Immature natural killer cell (primary cell): ENCODE measurements at regions not wholly inside any gene's neighbourhood (a gene's known extent, or its start where the extent isn't known, plus 50 kb on each side); places are given as distances from the start of the nearest gene placed in this dataset.
"Not testable (repeated sequence)": the region's sequence is repeated elsewhere in the genome, so short reads cannot be mapped to it uniquely, and the experiment has no call there.

Source experiments
- DNase-seq, 3 donors: peaks; one replicate each; pipeline ENCODE4 v3.0.0; 2022; ENCODE audit warnings: mixed read lengths in 1 of 3
- H3K27ac Mint-ChIP-seq, 6 donors: one replicate each; pipeline ENCODE4 v1.8.0; 2020; ENCODE audit warnings: mixed read lengths in 6 of 6, mild to moderate bottlenecking in 5 of 6, inconsistent platforms in 4 of 6, moderate library complexity in 3 of 6
- H3K27me3 Mint-ChIP-seq, 3 donors: one replicate each; pipeline ENCODE4 v1.8.0; 2020 to 2021; ENCODE audit warnings: low read depth in 3 of 3, mild to moderate bottlenecking in 3 of 3, mixed read lengths in 3 of 3, moderate library complexity in 3 of 3, inconsistent platforms in 1 of 3
- H3K36me3 Mint-ChIP-seq, 3 donors: one replicate each; pipeline ENCODE4 v1.8.0; 2020; ENCODE audit warnings: mixed read lengths in 3 of 3, inconsistent platforms in 2 of 3, mild to moderate bottlenecking in 2 of 3
- H3K4me1 Mint-ChIP-seq, 2 donors: one replicate each; pipeline ENCODE4 v1.8.0; 2020; ENCODE audit warnings: inconsistent platforms in 2 of 2, mild to moderate bottlenecking in 2 of 2, mixed read lengths in 2 of 2, moderate library complexity in 1 of 2
- H3K4me3 Mint-ChIP-seq, 5 donors: one replicate each; pipeline ENCODE4 v1.8.0; 2020; ENCODE audit warnings: mild to moderate bottlenecking in 5 of 5, mixed read lengths in 5 of 5, inconsistent platforms in 3 of 5, moderate library complexity in 3 of 5
- H3K9me3 Mint-ChIP-seq, 6 donors: one replicate each; pipeline ENCODE4 v1.8.0; 2020; ENCODE audit warnings: mild to moderate bottlenecking in 6 of 6, mixed read lengths in 6 of 6, inconsistent platforms in 4 of 6, moderate library complexity in 3 of 6

DNA sequence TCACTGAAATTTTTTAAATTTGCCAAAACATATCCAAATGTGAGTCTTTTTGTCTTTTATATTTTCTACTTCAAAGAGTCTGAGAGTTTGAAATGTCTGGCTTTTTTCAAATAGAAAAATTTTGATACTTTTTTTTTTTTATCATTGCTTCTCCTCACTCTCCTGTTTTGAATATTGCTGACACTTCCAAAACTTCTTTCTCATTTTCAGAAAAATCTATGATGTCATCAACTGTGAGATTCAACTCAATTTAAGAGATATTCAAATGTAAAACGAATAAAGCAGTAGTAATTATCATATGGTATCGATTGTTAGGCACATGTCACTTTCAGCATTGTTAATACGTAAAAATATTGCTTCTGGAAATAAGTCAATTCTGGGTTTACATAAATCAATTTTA is 505.8 kb upstream of the STEAP1 start:
- Mint-ChIP-seq H3K9me3 (peaks cover 0 to 30% (median 3%) of the 10 kb centered on the region in 6 donors), H3K27me3 (peaks cover 0 to 1% (median 0%) of the 10 kb centered on the region in 3 donors), H3K36me3 (no peaks in the 10 kb centered on the region)

DNA sequence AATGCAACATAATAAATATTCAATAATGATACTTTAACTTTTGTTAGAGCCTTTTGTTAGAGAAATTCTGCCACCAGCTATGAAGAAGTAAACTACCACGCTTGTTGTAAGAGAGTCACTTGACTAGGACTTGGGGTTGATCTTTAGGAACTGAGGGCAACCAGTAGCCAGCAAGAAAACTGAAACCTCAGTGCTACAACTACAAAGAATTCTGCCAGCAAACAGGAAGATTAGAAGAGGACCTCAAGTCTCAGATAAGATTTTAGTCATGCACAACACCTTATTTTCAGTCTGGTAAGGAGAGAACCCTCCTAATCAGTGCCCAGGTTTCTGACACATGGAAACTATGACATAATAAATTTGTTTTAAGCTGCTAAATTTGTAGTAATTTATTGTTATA is 498.3 kb upstream of the STEAP1 start:
- peaks cover 0 to 32% (median 2%) of the 10 kb centered on the region in 6 donors for H3K9me3 Mint-ChIP-seq
- H3K27me3 Mint-ChIP-seq = peaks cover 0 to 1% (median 0%) of the 10 kb centered on the region in 3 donors
- H3K4me3 Mint-ChIP-seq = no peak overlapping the region
- H3K4me1 Mint-ChIP-seq = no peaks in the 10 kb centered on the region
- H3K36me3 Mint-ChIP-seq = no peaks in the 10 kb centered on the region
- no peak overlapping the region for H3K27ac Mint-ChIP-seq
- no peak for DNase-seq

More for the DNA sequence above, 505.8 kb upstream of the STEAP1 start:
- Mint-ChIP-seq H3K4me3 (no peak overlapping the region), H3K27ac (no peak overlapping the region), H3K4me1 (no peaks in the 10 kb centered on the region)
- no peak for DNase-seq

DNA sequence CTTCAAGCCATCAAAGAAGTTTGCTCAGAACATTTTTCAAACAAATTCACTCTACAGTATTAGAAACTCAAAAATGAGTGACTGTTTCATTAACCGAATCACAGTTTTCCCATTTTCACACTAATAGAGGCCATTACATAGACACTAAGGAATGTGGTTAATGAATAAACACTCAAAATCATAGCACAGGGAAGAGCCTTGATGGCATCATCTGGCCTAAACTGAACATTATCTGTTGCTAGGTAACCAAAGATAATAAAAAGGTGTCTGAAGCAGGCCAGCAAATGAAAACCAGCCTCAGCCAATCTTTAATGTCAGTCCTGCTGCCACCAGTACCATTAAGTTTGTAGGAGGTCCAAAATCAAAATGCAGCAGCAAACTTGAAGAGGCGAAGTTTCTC is 492.4 kb upstream of the STEAP1 start:
- DNase-seq = no peak
- Mint-ChIP-seq H3K9me3 (peaks cover 3 to 47% (median 10%) of the 10 kb centered on the region in 6 donors), H3K36me3 (peaks cover 0 to 3% (median 0%) of the 10 kb centered on the region in 3 donors), H3K27ac (no peak overlapping the region), H3K4me1 (no peaks in the 10 kb centered on the region), H3K27me3 (no peaks in the 10 kb centered on the region), H3K4me3 (no peak overlapping the region)

DNA sequence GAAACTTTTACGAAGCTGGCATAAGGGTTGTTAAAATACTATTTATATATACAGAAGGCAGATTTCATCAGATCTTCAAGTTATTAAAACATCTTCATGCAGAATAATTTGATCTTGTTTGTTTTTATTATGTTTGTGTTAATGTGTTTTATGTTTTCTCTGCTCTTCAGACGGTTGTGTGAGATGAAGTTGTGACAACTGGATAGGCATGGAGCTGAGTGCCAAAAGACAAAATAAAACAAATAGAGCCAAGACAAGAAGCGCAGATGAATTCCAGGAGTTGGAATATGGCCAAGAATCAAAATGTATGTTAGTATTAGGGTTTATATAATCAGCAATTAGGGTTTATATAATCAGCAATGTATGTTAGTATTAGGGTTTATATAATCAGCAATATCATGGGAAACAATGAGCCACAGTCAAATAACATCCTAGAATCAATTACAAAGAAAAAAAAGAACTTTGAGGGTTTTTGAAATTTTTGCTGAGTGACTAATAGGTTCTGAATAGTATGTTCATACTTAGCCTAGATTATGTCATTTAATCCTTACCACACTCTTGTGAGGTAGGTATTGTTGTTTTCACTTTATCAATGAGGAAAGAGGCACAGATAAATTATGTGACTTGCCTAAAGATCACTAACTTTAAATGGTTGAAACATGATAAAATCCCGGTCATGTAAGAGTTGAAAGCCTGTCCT is 488.0 kb upstream of the STEAP1 start:
- H3K36me3 Mint-ChIP-seq = peaks cover 0 to 3% (median 0%) of the 10 kb centered on the region in 3 donors
- peaks cover 0 to 2% (median 0%) of the 10 kb centered on the region in 3 donors for H3K27me3 Mint-ChIP-seq
- no peak overlapping the region for H3K4me3 Mint-ChIP-seq
- H3K9me3 Mint-ChIP-seq = peaks cover 10 to 57% (median 20%) of the 10 kb centered on the region in 6 donors
- no peak for DNase-seq
- no peak overlapping the region for H3K27ac Mint-ChIP-seq
- no peaks in the 10 kb centered on the region for H3K4me1 Mint-ChIP-seq

DNA sequence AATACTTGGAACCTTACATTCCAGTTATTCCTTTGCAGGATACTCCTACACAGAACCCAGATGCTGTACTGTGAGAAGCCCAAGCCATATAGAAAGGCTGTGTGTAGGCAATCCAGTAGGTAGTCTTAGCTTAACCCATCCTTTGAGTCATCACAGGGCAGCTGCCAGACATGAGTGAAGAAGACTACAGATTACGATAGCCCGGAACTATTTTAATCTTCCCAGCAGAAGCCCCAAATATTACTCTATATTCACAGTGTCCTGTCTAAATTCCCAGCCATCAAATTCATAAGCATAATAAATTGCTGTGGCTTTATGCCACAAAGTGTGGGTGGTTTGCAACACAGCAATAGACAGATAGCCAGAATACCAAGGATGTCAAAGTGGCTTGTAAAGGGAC is 474.1 kb upstream of the STEAP1 start:
- Mint-ChIP-seq H3K27me3 (peaks cover 0 to 3% (median 0%) of the 10 kb centered on the region in 3 donors), H3K9me3 (peaks cover 3 to 32% (median 17%) of the 10 kb centered on the region in 6 donors), H3K36me3 (no peaks in the 10 kb centered on the region), H3K27ac (no peak overlapping the region), H3K4me3 (no peak overlapping the region), H3K4me1 (no peaks in the 10 kb centered on the region)
- no peak for DNase-seq

DNA sequence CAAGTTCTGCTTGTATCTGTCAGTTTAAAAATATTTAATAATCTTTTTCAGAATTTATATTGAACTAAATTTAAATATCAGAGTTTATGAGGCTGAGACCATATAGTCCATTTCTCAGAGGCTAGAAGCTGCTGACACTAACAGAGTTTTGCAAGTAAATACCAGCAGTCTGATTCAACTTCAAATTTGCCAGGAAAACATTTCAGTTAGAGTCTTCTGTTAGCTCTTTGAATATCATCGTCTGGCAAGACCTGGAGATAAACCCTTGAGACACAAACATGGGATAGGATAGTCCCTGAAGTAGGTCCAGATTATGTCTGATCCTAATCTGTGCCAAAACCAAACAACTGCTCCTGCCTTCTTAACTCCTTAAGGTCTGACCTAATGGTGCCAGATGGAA is 472.8 kb upstream of the STEAP1 start:
- DNase-seq = no peak
- Mint-ChIP-seq H3K4me3 (no peak overlapping the region), H3K4me1 (no peaks in the 10 kb centered on the region), H3K36me3 (no peaks in the 10 kb centered on the region), H3K27me3 (no peaks in the 10 kb centered on the region), H3K27ac (no peak overlapping the region), H3K9me3 (peaks cover 3 to 20% (median 8%) of the 10 kb centered on the region in 6 donors)

DNA sequence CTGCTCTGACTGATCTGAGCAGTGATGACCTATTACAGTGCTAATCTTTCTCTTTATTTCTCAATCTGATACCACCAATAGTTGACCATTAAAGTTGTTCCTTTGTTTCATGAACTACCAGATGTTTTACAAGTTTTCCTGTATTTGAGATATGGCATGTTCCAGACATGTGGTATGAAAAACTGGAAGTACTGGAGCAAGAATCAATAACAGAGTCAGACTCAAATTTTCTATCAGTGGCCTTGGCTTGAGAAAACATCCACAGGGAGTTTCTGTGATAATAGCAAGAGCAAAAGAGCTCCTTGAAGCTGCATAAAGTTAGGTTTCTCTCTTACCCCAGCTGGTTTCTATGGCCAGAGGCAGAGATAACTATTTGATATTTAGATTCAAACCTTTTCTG is 469.0 kb upstream of the STEAP1 start:
- Mint-ChIP-seq H3K36me3 (no peaks in the 10 kb centered on the region), H3K27me3 (no peaks in the 10 kb centered on the region), H3K4me1 (no peaks in the 10 kb centered on the region)

DNA sequence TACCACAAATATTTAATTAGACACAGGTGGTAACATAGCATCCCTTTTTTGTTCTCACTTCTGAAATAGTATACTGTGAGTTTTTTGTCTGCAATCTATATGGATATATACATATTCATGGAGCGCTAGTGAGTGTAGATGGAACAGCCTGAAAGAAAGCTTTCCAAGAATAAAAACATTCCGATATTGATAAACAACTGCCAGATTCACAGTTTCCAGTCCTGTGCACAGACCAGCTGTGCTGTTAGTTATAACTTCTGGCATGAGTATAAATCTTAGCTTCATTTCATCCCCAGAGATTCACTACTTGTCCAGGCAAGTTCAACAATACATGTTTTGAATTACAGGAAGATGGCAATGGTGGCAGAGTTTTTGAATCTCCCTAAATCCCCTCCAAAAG is 467.1 kb upstream of the STEAP1 start:
- H3K4me1 Mint-ChIP-seq = no peaks in the 10 kb centered on the region
- no peaks in the 10 kb centered on the region for H3K36me3 Mint-ChIP-seq
- no peak overlapping the region for H3K4me3 Mint-ChIP-seq
- H3K27me3 Mint-ChIP-seq = no peaks in the 10 kb centered on the region
- H3K9me3 Mint-ChIP-seq = peaks cover 3 to 19% (median 8%) of the 10 kb centered on the region in 6 donors
- no peak overlapping the region for H3K27ac Mint-ChIP-seq
- no peak for DNase-seq

More for the DNA sequence above, 469.0 kb upstream of the STEAP1 start:
- H3K9me3 Mint-ChIP-seq = peaks cover 0 to 14% (median 4%) of the 10 kb centered on the region in 6 donors
- no peak for DNase-seq
- no peak overlapping the region for H3K4me3 Mint-ChIP-seq
- H3K27ac Mint-ChIP-seq = no peak overlapping the region

DNA sequence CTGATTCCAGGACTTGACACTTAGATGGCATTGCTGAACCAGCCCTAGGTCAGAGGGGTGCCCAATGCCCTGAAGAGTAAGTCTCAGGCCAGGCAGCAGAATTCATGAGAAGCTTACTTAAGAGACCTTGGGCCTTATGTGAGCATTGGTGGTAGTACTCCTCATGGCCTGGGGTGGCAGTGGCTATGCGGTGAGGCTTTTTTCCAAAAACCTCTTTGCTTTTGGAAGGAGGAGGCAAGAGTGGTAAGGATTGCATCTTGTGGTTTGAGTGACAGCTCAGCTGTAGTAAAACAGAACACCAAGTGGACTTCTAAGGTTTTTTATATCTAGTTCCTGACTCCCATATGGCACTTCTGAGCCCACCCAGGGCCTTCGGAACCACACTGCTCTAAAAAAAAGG is 459.0 kb upstream of the STEAP1 start:
- Mint-ChIP-seq H3K27me3 (no peaks in the 10 kb centered on the region), H3K4me3 (no peak overlapping the region), H3K36me3 (no peaks in the 10 kb centered on the region), H3K4me1 (no peaks in the 10 kb centered on the region), H3K27ac (no peak overlapping the region), H3K9me3 (peaks cover 20 to 52% (median 28%) of the 10 kb centered on the region in 6 donors)
- no peak for DNase-seq

DNA sequence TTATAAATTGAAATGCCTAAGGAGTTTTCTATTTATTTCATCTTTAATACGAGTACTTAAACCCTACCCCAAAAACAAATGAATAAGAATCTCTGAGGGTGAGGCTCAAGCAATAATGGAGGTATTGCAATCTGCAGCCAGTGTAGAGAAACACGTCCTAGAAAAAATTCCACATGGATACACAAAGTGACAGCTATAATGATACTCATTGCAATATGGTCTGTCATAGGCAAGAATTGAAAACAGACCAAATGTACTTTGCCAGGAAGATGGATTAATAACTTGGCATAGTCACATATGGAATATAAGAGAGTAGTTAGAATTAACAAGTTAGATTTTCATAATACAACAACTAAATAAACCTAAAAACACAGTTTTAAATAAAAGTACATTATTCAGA is 440.1 kb upstream of the STEAP1 start:
- no peak for DNase-seq
- H3K9me3 Mint-ChIP-seq = peaks cover 3 to 26% (median 6%) of the 10 kb centered on the region in 6 donors

DNA sequence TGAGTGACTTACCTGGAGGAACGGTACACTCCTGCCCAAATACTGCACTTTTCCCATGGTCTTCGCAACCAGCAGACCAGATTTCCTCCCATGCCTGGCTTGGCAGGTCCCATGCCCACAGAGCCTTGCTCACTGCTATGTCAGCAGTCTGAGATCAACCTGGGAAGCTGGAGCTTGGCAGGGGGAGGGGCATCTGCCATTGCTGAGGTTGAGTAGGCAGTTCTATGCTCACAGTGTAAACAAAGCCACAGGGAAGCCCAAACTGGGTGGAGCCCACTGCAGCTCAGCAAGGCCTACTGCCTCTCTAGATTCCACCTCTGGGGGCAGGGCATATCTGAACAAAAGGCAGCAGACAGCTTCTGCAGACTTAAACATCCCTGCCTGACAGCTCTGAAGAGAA is 435.3 kb upstream of the STEAP1 start:
- H3K27ac Mint-ChIP-seq, H3K4me3 Mint-ChIP-seq, H3K4me1 Mint-ChIP-seq, DNase-seq, H3K27me3 Mint-ChIP-seq, H3K36me3 Mint-ChIP-seq: not testable (repeated sequence)
- H3K9me3 Mint-ChIP-seq = peaks cover 4 to 37% (median 8%) of the 10 kb centered on the region in 6 donors

More for the DNA sequence above, 440.1 kb upstream of the STEAP1 start:
- no peaks in the 10 kb centered on the region for H3K36me3 Mint-ChIP-seq
- peaks cover 0 to 2% (median 1%) of the 10 kb centered on the region in 3 donors for H3K27me3 Mint-ChIP-seq
- H3K27ac Mint-ChIP-seq = no peak overlapping the region
- H3K4me1 Mint-ChIP-seq = no peaks in the 10 kb centered on the region
- no peak overlapping the region for H3K4me3 Mint-ChIP-seq

DNA sequence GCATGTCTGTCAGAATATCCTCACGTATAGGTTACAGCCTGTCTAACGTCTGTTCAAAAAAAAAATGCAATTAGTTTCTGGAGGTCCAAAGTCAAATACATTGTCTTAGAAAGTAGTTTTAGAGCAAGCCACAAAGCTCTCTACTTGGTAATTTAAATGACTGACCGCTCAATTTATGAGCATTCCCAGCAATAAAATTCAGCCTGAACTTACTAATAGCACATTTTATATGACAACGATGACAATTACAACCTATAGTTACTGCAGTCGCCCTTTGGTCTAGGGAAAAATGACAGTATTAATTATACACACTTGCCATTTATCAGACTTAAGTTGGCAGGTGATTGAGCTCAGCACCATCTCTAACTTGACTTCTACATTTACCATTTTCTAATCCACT is 425.8 kb upstream of the STEAP1 start:
- Mint-ChIP-seq H3K27ac (no peak overlapping the region), H3K4me3 (no peak overlapping the region), H3K4me1 (no peaks in the 10 kb centered on the region), H3K9me3 (peaks cover 0 to 10% (median under 1%) of the 10 kb centered on the region in 6 donors), H3K36me3 (no peaks in the 10 kb centered on the region), H3K27me3 (peaks cover 0 to 1% (median 0%) of the 10 kb centered on the region in 3 donors)
- no peak for DNase-seq

DNA sequence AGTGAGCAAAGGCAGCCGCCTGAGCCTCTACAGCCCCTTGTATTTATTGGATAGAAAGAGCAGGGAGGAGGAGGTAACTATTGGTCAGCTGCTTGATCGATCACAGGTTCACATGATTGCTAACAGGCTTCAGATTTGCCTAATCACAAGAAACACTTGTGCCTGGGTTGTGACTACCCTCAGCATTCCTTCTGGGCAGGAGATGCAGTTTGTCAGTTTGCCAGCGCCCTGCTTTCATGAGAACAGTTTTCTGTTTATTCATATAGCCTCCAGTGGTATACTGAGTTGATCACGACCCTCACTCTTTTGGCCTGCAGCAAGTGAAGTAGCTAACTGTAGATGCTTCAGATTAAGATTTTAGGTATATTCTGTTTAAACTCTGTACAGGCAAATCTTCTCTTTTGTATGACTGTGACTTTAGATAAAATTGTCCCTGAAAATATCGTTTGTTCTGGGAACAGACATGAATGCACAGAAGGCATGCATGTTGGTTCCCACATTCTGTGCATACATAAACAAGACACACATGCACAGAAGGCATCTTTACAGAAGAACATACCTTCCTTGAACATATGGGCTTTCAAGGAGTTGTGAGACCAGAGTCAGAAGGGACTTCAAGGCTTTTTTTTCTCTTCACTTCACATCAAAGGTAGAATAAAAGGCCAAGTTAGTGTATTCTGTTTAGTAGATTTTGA is 422.4 kb upstream of the STEAP1 start:
- Mint-ChIP-seq H3K9me3 (peaks cover 4 to 18% (median 7%) of the 10 kb centered on the region in 6 donors), H3K36me3 (no peaks in the 10 kb centered on the region), H3K27me3 (peaks cover 0 to 1% (median 0%) of the 10 kb centered on the region in 3 donors), H3K4me1 (no peaks in the 10 kb centered on the region), H3K27ac (no peak overlapping the region), H3K4me3 (no peak overlapping the region)
- no peak for DNase-seq

DNA sequence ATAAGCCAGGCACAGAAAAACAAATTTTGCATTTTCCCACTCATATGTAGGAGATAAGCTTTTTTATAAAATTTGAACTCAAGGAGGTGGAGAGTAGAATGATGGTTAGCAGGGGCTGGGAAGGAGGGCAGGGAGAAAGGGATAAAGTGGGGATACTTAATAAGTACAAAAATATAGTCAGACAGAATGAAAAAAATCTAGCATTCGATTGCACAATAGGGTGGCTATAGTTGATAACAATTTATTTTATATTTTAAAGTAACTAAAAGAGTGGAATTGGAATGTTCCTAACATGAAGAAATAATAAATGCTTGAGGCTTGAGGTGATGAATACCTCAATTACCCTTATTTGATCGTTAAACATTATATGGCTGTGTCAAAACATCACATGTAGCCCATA is 415.7 kb upstream of the STEAP1 start:
- H3K27me3 Mint-ChIP-seq = no peaks in the 10 kb centered on the region
- no peak overlapping the region for H3K27ac Mint-ChIP-seq
- H3K4me3 Mint-ChIP-seq = no peak overlapping the region
- H3K4me1 Mint-ChIP-seq = no peaks in the 10 kb centered on the region
- DNase-seq = no peak
- H3K36me3 Mint-ChIP-seq = no peaks in the 10 kb centered on the region
- peaks cover 8 to 22% (median 12%) of the 10 kb centered on the region in 6 donors for H3K9me3 Mint-ChIP-seq
